B cell (primary cell): ENCODE measurements at regions not wholly inside any gene's neighbourhood (a gene's known extent, or its start where the extent isn't known, plus 50 kb on each side); places are given as distances from the start of the nearest gene placed in this dataset.

ENCODE experiments used
- ATAC-seq: fragments of 200-7000 bp; cut with Tn5 transposase; one replicate; pipeline ENCODE4 v1.10.0; 2021; ENCODE audit warnings: low read depth, mild to moderate bottlenecking, moderate number of reproducible peaks, moderate library complexity
- CTCF ChIA-PET: fragments of 350-600 bp; sonication (Branson Sonifier 250); formaldehyde crosslinking; loops from one replicate; lab custom pipeline; 2021; ENCODE audit warnings: antibody characterized with exemption, inconsistent platforms; lab: Charles Lee
- POLR2A ChIA-PET: fragments of 350-600 bp; sonication (Branson Sonifier 250); formaldehyde crosslinking; loops from one replicate; lab custom pipeline; 2021; ENCODE audit warnings: antibody characterized with exemption; lab: Charles Lee
- DNase-seq: peaks from one replicate; pipeline ENCODE4 v3.0.0; 2013
- H2AFZ ChIP-seq: 2 replicates; pipeline ENCODE4 v1.6.1; 2012; ENCODE audit warnings: mild to moderate bottlenecking, low read depth, low read length; ENCODE audit not compliant: insufficient read depth, poor library complexity, severe bottlenecking
- H3K27ac ChIP-seq, 2 donors: 1 replicate in 1 of 2; 2 replicates in 1 of 2; pipeline ENCODE4 v1.5.1; 2012 to 2013; ENCODE audit warnings: low read length in 2 of 2, mild to moderate bottlenecking in 2 of 2, moderate library complexity in 1 of 2
- H3K27me3 ChIP-seq, 4 experiments: fragments of 200-600 bp in 1 of 4; sonication (generic) in 1 of 4; replicated peaks in 1 of 4; 1 replicate in 2 of 4; 2 replicates in 2 of 4; pipeline versions ENCODE4 v1.6.1 to v1.7.0; 2013 to 2016; ENCODE audit warnings: low read length in 3 of 4, mild to moderate bottlenecking in 2 of 4, mixed read lengths in 1 of 4, moderate library complexity in 1 of 4; ENCODE audit not compliant: insufficient read depth in 4 of 4, control insufficient read depth in 3 of 4; ENCODE audit errors: control extremely low read depth in 1 of 4
- H3K36me3 ChIP-seq, 2 experiments: replicated peaks in 1 of 2; 1 replicate in 1 of 2; 2 replicates in 1 of 2; pipeline versions ENCODE4 v1.6.1 to v1.7.1; 2013; ENCODE audit warnings: low read length in 1 of 2; ENCODE audit not compliant: insufficient read depth in 2 of 2, control insufficient read depth in 1 of 2; ENCODE audit errors: control extremely low read depth in 1 of 2, extremely low read depth in 1 of 2
- H3K4me1 ChIP-seq, 2 donors: fragments of 200-600 bp in 1 of 2; sonication (generic) in 1 of 2; 1 replicate in 1 of 2; 2 replicates in 1 of 2; pipeline versions ENCODE4 v1.5.1 to v1.6.1; 2013 to 2017; ENCODE audit warnings: low read length in 2 of 2; ENCODE audit not compliant: control insufficient read depth in 2 of 2, insufficient read depth in 2 of 2
- H3K4me2 ChIP-seq: replicated peaks from 2 replicates; pipeline ENCODE3; 2012; ENCODE audit warnings: mild to moderate bottlenecking, low read depth, low read length; ENCODE audit not compliant: poor library complexity, severe bottlenecking
- H3K4me3 ChIP-seq, 5 experiments: fragments of 200-600 bp in 1 of 5; sonication (generic) in 1 of 5; 1 replicate in 3 of 5; 2 replicates in 2 of 5; pipeline versions ENCODE4 v1.5.1 to v1.7.0; 2011 to 2016; ENCODE audit warnings: low read length in 4 of 5, mild to moderate bottlenecking in 4 of 5, low read depth in 2 of 5, control low read depth in 1 of 5, moderate library complexity in 1 of 5; ENCODE audit not compliant: insufficient read depth in 1 of 5; ENCODE audit errors: control extremely low read depth in 1 of 5, extremely low read depth in 1 of 5
- H3K79me2 ChIP-seq: fragments of 200-600 bp; sonication (generic); one replicate; pipeline ENCODE4 v1.6.0; 2016; ENCODE audit warnings: low read length; ENCODE audit not compliant: control insufficient read depth, insufficient read depth
- H3K9ac ChIP-seq: fragments of 200-600 bp; sonication (generic); 2 replicates; pipeline ENCODE4 v1.6.1; 2017; ENCODE audit warnings: mild to moderate bottlenecking, low read length, moderate library complexity
- H3K9me3 ChIP-seq, 3 donors: one replicate each; pipeline versions ENCODE4 v1.6.1 to v1.7.1; 2013; ENCODE audit warnings: low read length in 2 of 3; ENCODE audit not compliant: control insufficient read depth in 2 of 3, insufficient read depth in 1 of 3; ENCODE audit errors: control extremely low read depth in 1 of 3
- H4K20me1 ChIP-seq: 2 replicates; pipeline ENCODE4 v1.6.0; 2012; ENCODE audit warnings: mild to moderate bottlenecking, low read length; ENCODE audit not compliant: insufficient read depth, control insufficient read depth, poor library complexity, severe bottlenecking
- H3K27ac Mint-ChIP-seq: one replicate; pipeline ENCODE4 v1.8.0; 2021; ENCODE audit warnings: mixed read lengths
- H3K27me3 Mint-ChIP-seq: one replicate; pipeline ENCODE4 v1.8.0; 2021; ENCODE audit warnings: mixed read lengths
- H3K4me1 Mint-ChIP-seq: one replicate; pipeline ENCODE4 v1.8.0; 2021; ENCODE audit warnings: mixed read lengths
- H3K4me3 Mint-ChIP-seq: one replicate; pipeline ENCODE4 v1.8.0; 2021; ENCODE audit warnings: mixed read lengths
- H3K9me3 Mint-ChIP-seq: one replicate; pipeline ENCODE4 v1.8.0; 2022; ENCODE audit warnings: mixed read lengths; ENCODE audit not compliant: insufficient read depth
- CTCF ChIP-seq: fragments of 200-600 bp; IDR thresholded peaks from one replicate; pipeline ENCODE4 v1.8.0; 2022; ENCODE audit warnings: antibody characterized with exemption, mild to moderate bottlenecking
- EZH2 ChIP-seq: IDR thresholded peaks from 2 replicates; pipeline ENCODE4 v1.6.1; 2012; ENCODE audit warnings: borderline replicate concordance, low read depth, mild to moderate bottlenecking, moderate library complexity, low read length; ENCODE audit not compliant: insufficient read depth, poor library complexity, severe bottlenecking
- WGBS: methylation state at CpG from one replicate; pipeline ENCODE4 v1.1.5; 2013; ENCODE audit warnings: missing lambda C conversion rate; ENCODE audit not compliant: insufficient coverage; 5-methylcytosine and 5-hydroxymethylcytosine counted together
- intact Hi-C: fragments of 100-400 bp; cut with micrococcal nuclease; formaldehyde crosslinking; loops from one replicate; pipeline ENCODE4 v1.10.0; 2022

DNA sequence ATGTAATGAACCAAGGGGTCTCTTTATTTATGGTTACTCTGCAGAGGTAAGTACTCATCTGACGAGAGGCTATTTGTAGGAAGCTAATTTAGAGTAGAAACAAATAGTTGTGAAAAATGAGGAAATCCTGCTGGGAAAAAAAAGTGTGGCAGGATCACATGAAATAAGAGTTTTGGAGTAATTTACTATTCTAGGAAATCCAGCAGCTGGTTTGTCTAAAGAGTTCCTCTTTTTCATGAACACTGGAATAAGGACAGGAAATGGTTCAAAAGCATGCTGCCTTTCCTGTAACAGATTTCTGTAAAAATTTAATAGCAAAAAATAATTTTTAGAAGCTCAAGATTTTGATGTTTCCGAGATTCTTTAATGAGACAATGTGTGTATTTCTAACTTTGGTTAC, 177.3 kb downstream of the CHRM3 start:
- Histone ChIP-seq H3K9ac (no peak overlapping the region), H3K9me3 (peaks cover 0 to 3% (median 0%) of the 10 kb centered on the region in 3 donors), H3K79me2 (no peaks in the 10 kb centered on the region), H3K4me1 (no peaks in the 10 kb centered on the region), H3K4me2 (no peak overlapping the region), H3K36me3 (no peaks in the 10 kb centered on the region), H3K4me3 (no peak overlapping the region), H4K20me1 (no peaks in the 10 kb centered on the region), H3K27ac (no peak overlapping the region), H3K27me3 (no peaks in the 10 kb centered on the region), H2AFZ (no peak overlapping the region)
- H3K4me3 Mint-ChIP-seq: no peak overlapping the region
- TF ChIP-seq EZH2 (no peak), CTCF (no peak)
- peaks cover 3% of the 10 kb centered on the region for H3K4me1 Mint-ChIP-seq
- intact Hi-C loops: no loop called here
- CTCF ChIA-PET: no interaction called here
- ATAC-seq: no peak
- POLR2A ChIA-PET: no interaction called here
- H3K27ac Mint-ChIP-seq: no peak overlapping the region
- WGBS: 0% methylated on average over 1 of the region's 2 CpGs
- no peak for DNase-seq
- H3K9me3 Mint-ChIP-seq: no peaks in the 10 kb centered on the region
- no peaks in the 10 kb centered on the region for H3K27me3 Mint-ChIP-seq

- Mint-ChIP-seq H3K9me3 (no peaks in the 10 kb centered on the region), H3K27me3 (no peaks in the 10 kb centered on the region), H3K27ac (no peak overlapping the region), H3K4me1 (no peaks in the 10 kb centered on the region), H3K4me3 (no peak overlapping the region)
- ATAC-seq (no peak), DNase-seq (no peak)
- Histone ChIP-seq H2AFZ (no peak overlapping the region), H3K4me1 (no peaks in the 10 kb centered on the region), H3K79me2 (no peaks in the 10 kb centered on the region), H3K36me3 (no peaks in the 10 kb centered on the region), H4K20me1 (no peaks in the 10 kb centered on the region), H3K27me3 (no peaks in the 10 kb centered on the region), H3K9me3 (peaks cover 0 to 3% (median 0%) of the 10 kb centered on the region in 3 donors), H3K4me3 (no peak overlapping the region), H3K9ac (no peak overlapping the region), H3K4me2 (no peak overlapping the region), H3K27ac (no peak overlapping the region)
- ChIA-PET CTCF (no interaction called here), POLR2A (no interaction called here)
- TF ChIP-seq CTCF: no peak
- TF ChIP-seq EZH2: no peak
- intact Hi-C loops: no loop called here
- 100% methylated on average over 2 of the region's 7 CpGs for WGBS
Observed at GRCh38 chr1:239566074-239566473, 179.7 kb downstream of the CHRM3 start.
